ENCODE measurements at regions not wholly inside any gene's neighbourhood (a gene's known extent, or its start where the extent isn't known, plus 50 kb on each side); places are given as distances from the start of the nearest gene placed in this dataset.

DNA sequence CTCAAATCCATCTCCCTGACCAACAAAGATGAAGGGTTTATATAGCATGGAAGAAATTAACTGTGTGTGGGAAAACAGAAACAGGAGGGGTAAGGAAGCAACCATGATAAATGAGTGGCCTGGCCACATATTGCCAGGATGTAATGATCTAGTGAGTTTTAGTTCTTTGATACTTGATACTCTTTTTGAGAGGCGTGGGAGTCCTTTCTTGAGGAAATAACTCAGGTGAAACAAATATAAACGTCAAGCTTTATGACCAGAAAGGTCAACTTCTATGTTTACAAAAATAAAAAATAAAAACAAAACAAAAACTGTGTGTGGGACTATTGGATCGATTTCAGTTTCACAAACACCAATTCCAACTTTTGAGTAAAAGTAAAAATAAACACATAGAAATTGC lies 860.8 kb upstream of the B3GALT2 start:
- Histone ChIP-seq H4K20me1 (ENCODE audit: insufficient read depth, low read length) (no peaks in the 10 kb centered on the region), H3K9ac (ENCODE audit: low read depth, low read length) (no peak overlapping the region), H3K27me3 (ENCODE audit: insufficient read depth, low read length, poor library complexity) (no peaks in the 10 kb centered on the region), H3K36me3 (ENCODE audit: insufficient read depth, low read length) (no peaks in the 10 kb centered on the region), H3K4me2 (ENCODE audit: insufficient read depth, low read length) (no peak overlapping the region), H3K9me3 (ENCODE audit: insufficient read depth, low read length, severe bottlenecking) (no peaks in the 10 kb centered on the region), H2AFZ (ENCODE audit: low read depth, low read length) (no peak overlapping the region; the same call in 1 of the 2 replicates), H3K4me1 (ENCODE audit: insufficient read depth, low read length) (no peaks in the 10 kb centered on the region), H3K4me3 (ENCODE audit: low read depth in 1 of 2, low read length in 2 of 2) (no peak overlapping the region), H3K27ac (ENCODE audit: low read length) (no peak overlapping the region), H3K79me2 (ENCODE audit: insufficient read depth, low read length) (no peaks in the 10 kb centered on the region)
- TF ChIP-seq EZH2 (IDR thresholded peaks at IDR 0.05; ENCODE audit: borderline replicate concordance, low read depth, low read length, severe bottlenecking), result no peak
- TF ChIP-seq, protein P1, sequence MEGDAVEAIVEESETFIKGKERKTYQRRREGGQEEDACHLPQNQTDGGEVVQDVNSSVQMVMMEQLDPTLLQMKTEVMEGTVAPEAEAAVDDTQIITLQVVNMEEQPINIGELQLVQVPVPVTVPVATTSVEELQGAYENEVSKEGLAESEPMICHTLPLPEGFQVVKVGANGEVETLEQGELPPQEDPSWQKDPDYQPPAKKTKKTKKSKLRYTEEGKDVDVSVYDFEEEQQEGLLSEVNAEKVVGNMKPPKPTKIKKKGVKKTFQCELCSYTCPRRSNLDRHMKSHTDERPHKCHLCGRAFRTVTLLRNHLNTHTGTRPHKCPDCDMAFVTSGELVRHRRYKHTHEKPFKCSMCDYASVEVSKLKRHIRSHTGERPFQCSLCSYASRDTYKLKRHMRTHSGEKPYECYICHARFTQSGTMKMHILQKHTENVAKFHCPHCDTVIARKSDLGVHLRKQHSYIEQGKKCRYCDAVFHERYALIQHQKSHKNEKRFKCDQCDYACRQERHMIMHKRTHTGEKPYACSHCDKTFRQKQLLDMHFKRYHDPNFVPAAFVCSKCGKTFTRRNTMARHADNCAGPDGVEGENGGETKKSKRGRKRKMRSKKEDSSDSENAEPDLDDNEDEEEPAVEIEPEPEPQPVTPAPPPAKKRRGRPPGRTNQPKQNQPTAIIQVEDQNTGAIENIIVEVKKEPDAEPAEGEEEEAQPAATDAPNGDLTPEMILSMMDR (IDR thresholded peaks at IDR 0.05; ENCODE audit: borderline replicate concordance, extremely low read depth, low read length, poor library complexity, severe bottlenecking), result no peak
- DNase-seq (no peak), ATAC-seq (ENCODE audit: insufficient read depth, low read depth) (no peak)

GRCh38 chr1:194045416-194045815 lies 859.0 kb upstream of the B3GALT2 start:
- Histone ChIP-seq H3K27me3 (ENCODE audit: insufficient read depth, low read length, poor library complexity) (no peaks in the 10 kb centered on the region), H2AFZ (ENCODE audit: low read depth, low read length) (no peak overlapping the region), H3K9me3 (ENCODE audit: insufficient read depth, low read length, severe bottlenecking) (no peaks in the 10 kb centered on the region), H3K4me1 (ENCODE audit: insufficient read depth, low read length) (no peaks in the 10 kb centered on the region), H3K4me2 (ENCODE audit: insufficient read depth, low read length) (no peak overlapping the region), H3K79me2 (ENCODE audit: insufficient read depth, low read length) (no peaks in the 10 kb centered on the region), H3K9ac (ENCODE audit: low read depth, low read length) (no peak overlapping the region), H4K20me1 (ENCODE audit: insufficient read depth, low read length) (no peaks in the 10 kb centered on the region), H3K36me3 (ENCODE audit: insufficient read depth, low read length) (no peaks in the 10 kb centered on the region), H3K4me3 (ENCODE audit: low read depth in 1 of 2, low read length in 2 of 2) (no peak overlapping the region), H3K27ac (ENCODE audit: low read length) (no peak overlapping the region)
- TF ChIP-seq, protein P1 (IDR thresholded peaks at IDR 0.05; ENCODE audit: borderline replicate concordance, extremely low read depth, low read length, poor library complexity, severe bottlenecking), result no peak
- TF ChIP-seq EZH2 (IDR thresholded peaks at IDR 0.05; ENCODE audit: borderline replicate concordance, low read depth, low read length, severe bottlenecking), result no peak
- no peak for ATAC-seq (ENCODE audit: insufficient read depth, low read depth)
- no peak for DNase-seq

GRCh38 chr1:194044892-194045291 lies 858.5 kb upstream of the B3GALT2 start:
- H3K79me2 ChIP-seq (ENCODE audit: insufficient read depth, low read length), result no peaks in the 10 kb centered on the region
- DNase-seq (no peak), ATAC-seq (ENCODE audit: insufficient read depth, low read depth) (no peak)
- no peaks in the 10 kb centered on the region for H3K36me3 ChIP-seq (ENCODE audit: insufficient read depth, low read length)
- no peaks in the 10 kb centered on the region for H3K9me3 ChIP-seq (ENCODE audit: insufficient read depth, low read length, severe bottlenecking)
- no peak overlapping the region for H3K9ac ChIP-seq (ENCODE audit: low read depth, low read length)
- H2AFZ ChIP-seq (ENCODE audit: low read depth, low read length), result no peak overlapping the region
- H3K4me2 ChIP-seq (ENCODE audit: insufficient read depth, low read length), result no peak overlapping the region
- H3K4me3 ChIP-seq (ENCODE audit: low read depth in 1 of 2, low read length in 2 of 2), result no peak overlapping the region
- no peaks in the 10 kb centered on the region for H3K4me1 ChIP-seq (ENCODE audit: insufficient read depth, low read length)
- TF ChIP-seq, protein P1 (IDR thresholded peaks at IDR 0.05; ENCODE audit: borderline replicate concordance, extremely low read depth, low read length, poor library complexity, severe bottlenecking), result no peak
- no peak for TF ChIP-seq EZH2 (IDR thresholded peaks at IDR 0.05; ENCODE audit: borderline replicate concordance, low read depth, low read length, severe bottlenecking)
- H3K27me3 ChIP-seq (ENCODE audit: insufficient read depth, low read length, poor library complexity), result no peaks in the 10 kb centered on the region
- H3K27ac ChIP-seq (ENCODE audit: low read length), result no peak overlapping the region
- no peaks in the 10 kb centered on the region for H4K20me1 ChIP-seq (ENCODE audit: insufficient read depth, low read length)
